C4-2B (cell line): ENCODE measurements at regions not wholly inside any gene's neighbourhood (a gene's known extent, or its start where the extent isn't known, plus 50 kb on each side); places are given as distances from the start of the nearest gene placed in this dataset.

Experiments used
- H3K27ac ChIP-seq: fragments of 450-650 bp; 2 replicates; pipeline ENCODE4 v1.5.1; 2017
- CTCF ChIP-seq: fragments of 450-650 bp; conservative IDR thresholded peaks from 2 replicates; pipeline ENCODE4 v1.5.1; 2017; ENCODE audit warnings: mild to moderate bottlenecking
- ZFX ChIP-seq: fragments of 450-650 bp; IDR thresholded peaks from 2 replicates; pipeline ENCODE4 v1.6.1; 2017

GRCh38 chr1:96424877-96425276 is 296.7 kb upstream of the PTBP2 start:
- H3K27ac ChIP-seq = no peak overlapping the region
- TF ChIP-seq CTCF (no peak), ZFX (no peak)

GRCh38 chr1:96425382-96426129 is 296.0 kb upstream of the PTBP2 start:
- TF ChIP-seq CTCF (no peak), ZFX (no peak)
- no peak overlapping the region for H3K27ac ChIP-seq

- no peak for TF ChIP-seq CTCF
- no peak for TF ChIP-seq ZFX
- no peak overlapping the region for H3K27ac ChIP-seq
These were observed 294.0 kb upstream of the PTBP2 start for GRCh38 chr1:96427616-96428015.

GRCh38 chr1:96445302-96445701 is 276.3 kb upstream of the PTBP2 start:
- H3K27ac ChIP-seq = no peak overlapping the region
- TF ChIP-seq CTCF (no peak), ZFX (no peak)

- TF ChIP-seq ZFX = no peak
- no peak for TF ChIP-seq CTCF
- H3K27ac ChIP-seq = no peak overlapping the region
These were observed 257.5 kb upstream of the PTBP2 start for GRCh38 chr1:96464066-96464465.

- no peak overlapping the region for H3K27ac ChIP-seq
- TF ChIP-seq ZFX = no peak
- TF ChIP-seq CTCF = no peak
These were observed 257.1 kb upstream of the PTBP2 start for GRCh38 chr1:96464522-96464921.

GRCh38 chr1:96464991-96465390 is 256.6 kb upstream of the PTBP2 start:
- no peak overlapping the region for H3K27ac ChIP-seq
- TF ChIP-seq CTCF (no peak), ZFX (no peak)
